ENCODE measurements at regions not wholly inside any gene's neighbourhood (a gene's known extent, or its start where the extent isn't known, plus 50 kb on each side); places are given as distances from the start of the nearest gene placed in this dataset.
A peak's percentile ranks its signal among the peaks of the same experiment; 100 is the strongest.

GRCh38 chr2:129229830-129230441 is 749.5 kb upstream of the RAB6C start (continued):
- TF ChIP-seq ZBTB33 (IDR thresholded peaks at IDR 0.05), result no peak

GRCh38 chr2:129231924-129232323 is 747.5 kb upstream of the RAB6C start:
- Histone ChIP-seq H3K9me3 (ENCODE audit: control insufficient read depth in 4 of 4, low read length in 3 of 4) (peaks cover 0 to 4% (median 0%) of the 10 kb centered on the region in 4 donors), H3K4me1 (ENCODE audit: control insufficient read depth in 4 of 4, insufficient read depth in 4 of 4, low read length in 3 of 4) (no peaks in the 10 kb centered on the region), H3K27me3 (ENCODE audit: control insufficient read depth in 4 of 4, insufficient read depth in 4 of 4, low read length in 3 of 4) (no peaks in the 10 kb centered on the region), H3K9ac (ENCODE audit: low read depth in 1 of 2, low read length in 2 of 2) (no peak overlapping the region), H3K36me3 (ENCODE audit: control insufficient read depth in 4 of 4, insufficient read depth in 3 of 4, low read depth in 1 of 4, low read length in 3 of 4) (no peaks in the 10 kb centered on the region), H3K27ac (ENCODE audit: low read depth in 1 of 2, low read length in 2 of 2) (no peak overlapping the region), H3K4me3 (ENCODE audit: low read depth in 1 of 3, low read length in 3 of 3) (no peak overlapping the region)
- 78% methylated on average over 7 of the region's 7 CpGs for WGBS
- DNase-seq (ENCODE audit: low spot score), result no peak
- no peak for TF ChIP-seq FOXA1 (IDR thresholded peaks at IDR 0.05)
- no peak for TF ChIP-seq MAX (IDR thresholded peaks at IDR 0.05)
- no peak for TF ChIP-seq ZBTB33 (IDR thresholded peaks at IDR 0.05)
- TF ChIP-seq ATF3 (IDR thresholded peaks at IDR 0.05), result no peak
- no peak for TF ChIP-seq RAD21 (IDR thresholded peaks at IDR 0.05)

GRCh38 chr2:129233166-129233565 is 746.3 kb upstream of the RAB6C start:
- 75% methylated on average over 9 of the region's 9 CpGs for WGBS
- Histone ChIP-seq H3K4me3 (ENCODE audit: low read depth in 1 of 3, low read length in 3 of 3) (no peak overlapping the region), H3K36me3 (ENCODE audit: control insufficient read depth in 4 of 4, insufficient read depth in 3 of 4, low read depth in 1 of 4, low read length in 3 of 4) (no peaks in the 10 kb centered on the region), H3K27me3 (ENCODE audit: control insufficient read depth in 4 of 4, insufficient read depth in 4 of 4, low read length in 3 of 4) (no peaks in the 10 kb centered on the region), H3K4me1 (ENCODE audit: control insufficient read depth in 4 of 4, insufficient read depth in 4 of 4, low read length in 3 of 4) (no peaks in the 10 kb centered on the region), H3K9me3 (ENCODE audit: control insufficient read depth in 4 of 4, low read length in 3 of 4) (peaks cover 0 to 4% (median 0%) of the 10 kb centered on the region in 4 donors), H3K27ac (ENCODE audit: low read depth in 1 of 2, low read length in 2 of 2) (no peak overlapping the region), H3K9ac (ENCODE audit: low read depth in 1 of 2, low read length in 2 of 2) (no peak overlapping the region)
- no peak for DNase-seq (ENCODE audit: low spot score)
- TF ChIP-seq SP1 (IDR thresholded peaks at IDR 0.05) (no peak), JUND (IDR thresholded peaks at IDR 0.05) (no peak), GABPA (IDR thresholded peaks at IDR 0.05 in 1 of 2, conservative IDR thresholded peaks at IDR 0.05 in 1 of 2) (no peak)

GRCh38 chr2:129233751-129234406 is 745.6 kb upstream of the RAB6C start:
- Histone ChIP-seq H3K9ac (ENCODE audit: low read depth in 1 of 2, low read length in 2 of 2) (no peak overlapping the region), H3K36me3 (ENCODE audit: control insufficient read depth in 4 of 4, insufficient read depth in 3 of 4, low read depth in 1 of 4, low read length in 3 of 4) (no peaks in the 10 kb centered on the region), H3K4me1 (ENCODE audit: control insufficient read depth in 4 of 4, insufficient read depth in 4 of 4, low read length in 3 of 4) (no peaks in the 10 kb centered on the region), H3K27ac (ENCODE audit: low read depth in 1 of 2, low read length in 2 of 2) (no peak overlapping the region), H3K27me3 (ENCODE audit: control insufficient read depth in 4 of 4, insufficient read depth in 4 of 4, low read length in 3 of 4) (no peaks in the 10 kb centered on the region), H3K4me3 (ENCODE audit: low read depth in 1 of 3, low read length in 3 of 3) (no peak overlapping the region), H3K9me3 (ENCODE audit: control insufficient read depth in 4 of 4, low read length in 3 of 4) (peaks cover 0 to 4% (median 0%) of the 10 kb centered on the region in 4 donors)
- no peak for TF ChIP-seq NR2F2 (IDR thresholded peaks at IDR 0.05)
- peak; percentile 48 to 58 for TF ChIP-seq RAD21 (IDR thresholded peaks at IDR 0.05)
- DNase-seq (ENCODE audit: low spot score), result no peak
- WGBS, result 49% methylated on average over 6 of the region's 6 CpGs

Data from liver (tissue), 7 donors.